GM12878 (cell line): ENCODE measurements at regions not wholly inside any gene's neighbourhood (a gene's known extent, or its start where the extent isn't known, plus 50 kb on each side); places are given as distances from the start of the nearest gene placed in this dataset.

Experiments used
- FOXM1 ChIP-seq: IDR thresholded peaks from 2 replicates; pipeline ENCODE4 v1.6.1; 2012; ENCODE audit warnings: low read depth, mild to moderate bottlenecking, inconsistent platforms, low read length, moderate library complexity
- JUNB ChIP-seq: IDR thresholded peaks from 2 replicates; pipeline ENCODE4 v1.6.1; 2016; ENCODE audit warnings: antibody characterized with exemption, mild to moderate bottlenecking
- MAX ChIP-seq: IDR thresholded peaks from 2 replicates; pipeline ENCODE4 v1.6.1; 2012; ENCODE audit warnings: low read depth, low read length, improper control_type of control experiment

- TF ChIP-seq FOXM1, result no peak
- TF ChIP-seq JUNB, result no peak
- no peak for TF ChIP-seq MAX
These were observed 50.3 kb downstream of the UTRN start for GRCh38 chr6:144335311-144335861.
